Activated CD4-positive, alpha-beta T cell treated with anti-CD3 and anti-CD28 coated beads for 36 hours (primary cell): ENCODE measurements at regions not wholly inside any gene's neighbourhood (a gene's known extent, or its start where the extent isn't known, plus 50 kb on each side); places are given as distances from the start of the nearest gene placed in this dataset.
"Not testable (repeated sequence)": the region's sequence is repeated elsewhere in the genome, so short reads cannot be mapped to it uniquely, and the experiment has no call there.

Experiments
- ATAC-seq: fragments of 200-7000 bp; cut with Tn5 transposase; one replicate; pipeline ENCODE4 v1.10.0; 2021; ENCODE audit warnings: mild to moderate bottlenecking, moderate library complexity
- CTCF ChIA-PET: fragments of 350-600 bp; sonication (Branson Sonifier 250); formaldehyde crosslinking; loops from one replicate; lab custom pipeline; 2021; ENCODE audit warnings: antibody characterized with exemption; lab: Charles Lee
- POLR2A ChIA-PET: fragments of 350-600 bp; sonication (Branson Sonifier 250); formaldehyde crosslinking; loops from one replicate; lab custom pipeline; 2021; ENCODE audit warnings: antibody characterized with exemption, inconsistent platforms; lab: Charles Lee
- DNase-seq: peaks from one replicate; pipeline ENCODE4 v3.0.0-alpha.2; 2020
- H3K27ac Mint-ChIP-seq: one replicate; pipeline ENCODE4 v1.8.0; 2021; ENCODE audit warnings: mixed read lengths
- H3K27me3 Mint-ChIP-seq: one replicate; pipeline ENCODE4 v1.8.0; 2021; ENCODE audit warnings: mixed read lengths
- H3K36me3 Mint-ChIP-seq: one replicate; pipeline ENCODE4 v1.8.0; 2021; ENCODE audit warnings: low read depth, mixed read lengths
- H3K4me1 Mint-ChIP-seq: one replicate; pipeline ENCODE4 v1.8.0; 2021; ENCODE audit warnings: mixed read lengths
- H3K4me3 Mint-ChIP-seq: one replicate; pipeline ENCODE4 v1.8.0; 2021; ENCODE audit warnings: mild to moderate bottlenecking, moderate library complexity, mixed read lengths
- H3K9me3 Mint-ChIP-seq: one replicate; pipeline ENCODE4 v1.8.0; 2021; ENCODE audit warnings: low read depth, mixed read lengths
- intact Hi-C, 2 experiments: fragments of 100-400 bp; cut with DNase I in 1 of 2; cut with micrococcal nuclease in 1 of 2; formaldehyde crosslinking; loops; one replicate each; pipeline versions ENCODE4 v1.14.2 to v1.15.1; 2022 to 2024; cut with DNase I, micrococcal nuclease

- Mint-ChIP-seq H3K36me3 (no peaks in the 10 kb centered on the region), H3K4me3 (no peak overlapping the region), H3K27me3 (no peaks in the 10 kb centered on the region), H3K27ac (no peak overlapping the region), H3K9me3 (peaks cover 9% of the 10 kb centered on the region), H3K4me1 (no peaks in the 10 kb centered on the region)
- CTCF ChIA-PET, result no interaction called here
- POLR2A ChIA-PET, result no interaction called here
- ATAC-seq (no peak), DNase-seq (no peak)
- intact Hi-C loops, result no loop called here
Measured at GRCh38 chr7:53151496-53151895, 116.1 kb downstream of the POM121L12 start.

GRCh38 chr7:53187184-53187583, 151.8 kb downstream of the POM121L12 start:
- H3K27me3 Mint-ChIP-seq, H3K27ac Mint-ChIP-seq, H3K36me3 Mint-ChIP-seq, POLR2A ChIA-PET, intact Hi-C loops, DNase-seq, H3K9me3 Mint-ChIP-seq, H3K4me3 Mint-ChIP-seq, H3K4me1 Mint-ChIP-seq, CTCF ChIA-PET, ATAC-seq: not testable (repeated sequence)

- intact Hi-C loops, result no loop called here
- Mint-ChIP-seq H3K36me3 (no peaks in the 10 kb centered on the region), H3K9me3 (peaks cover 5% of the 10 kb centered on the region), H3K27ac (no peak overlapping the region), H3K27me3 (no peaks in the 10 kb centered on the region), H3K4me1 (no peaks in the 10 kb centered on the region), H3K4me3 (no peak overlapping the region)
- ChIA-PET POLR2A (no interaction called here), CTCF (no interaction called here)
- ATAC-seq (no peak), DNase-seq (no peak)
Measured at GRCh38 chr7:53191191-53191695, 155.8 kb downstream of the POM121L12 start.

- H3K36me3 Mint-ChIP-seq, result no peaks in the 10 kb centered on the region
- ChIA-PET CTCF (no interaction called here), POLR2A (no interaction called here)
- no peak overlapping the region for H3K4me3 Mint-ChIP-seq
- intact Hi-C loops, result no loop called here
- H3K9me3 Mint-ChIP-seq, result peaks cover 2% of the 10 kb centered on the region
- no peaks in the 10 kb centered on the region for H3K4me1 Mint-ChIP-seq
- no peak for DNase-seq
- no peaks in the 10 kb centered on the region for H3K27me3 Mint-ChIP-seq
- H3K27ac Mint-ChIP-seq, result no peak overlapping the region
- ATAC-seq, result no peak
Measured at GRCh38 chr7:53191836-53192443, 156.5 kb downstream of the POM121L12 start.

GRCh38 chr7:53205006-53205405, 169.6 kb downstream of the POM121L12 start:
- no peaks in the 10 kb centered on the region for H3K27me3 Mint-ChIP-seq
- POLR2A ChIA-PET, result no interaction called here
- DNase-seq (no peak), ATAC-seq (no peak)
- intact Hi-C loops, result no loop called here
- CTCF ChIA-PET, result no interaction called here
- no peaks in the 10 kb centered on the region for H3K36me3 Mint-ChIP-seq
- H3K27ac Mint-ChIP-seq, result no peak overlapping the region
- H3K9me3 Mint-ChIP-seq, result peaks cover 15% of the 10 kb centered on the region
- H3K4me3 Mint-ChIP-seq, result no peak overlapping the region
- no peaks in the 10 kb centered on the region for H3K4me1 Mint-ChIP-seq

GRCh38 chr7:53209129-53209528, 173.7 kb downstream of the POM121L12 start:
- ATAC-seq, result no peak
- no peak for DNase-seq
- Mint-ChIP-seq H3K27ac (no peak overlapping the region), H3K36me3 (no peaks in the 10 kb centered on the region), H3K9me3 (peaks cover 29% of the 10 kb centered on the region), H3K27me3 (no peaks in the 10 kb centered on the region), H3K4me1 (no peaks in the 10 kb centered on the region), H3K4me3 (no peak overlapping the region)
- CTCF ChIA-PET, result no interaction called here
- intact Hi-C loops, result no loop called here
- POLR2A ChIA-PET, result no interaction called here

- no peaks in the 10 kb centered on the region for H3K36me3 Mint-ChIP-seq
Measured at GRCh38 chr7:53214463-53214862, 179.0 kb downstream of the POM121L12 start.

GRCh38 chr7:53218730-53219504, 183.5 kb downstream of the POM121L12 start:
- peaks cover 33% of the 10 kb centered on the region for H3K9me3 Mint-ChIP-seq
- no peak overlapping the region for H3K27ac Mint-ChIP-seq
- peaks cover 2% of the 10 kb centered on the region for H3K27me3 Mint-ChIP-seq
- intact Hi-C loops, result no loop called here
- ChIA-PET POLR2A (no interaction called here), CTCF (no interaction called here)
- H3K4me3 Mint-ChIP-seq, result no peak overlapping the region
- ATAC-seq (no peak), DNase-seq (no peak)
- no peaks in the 10 kb centered on the region for H3K36me3 Mint-ChIP-seq
- no peaks in the 10 kb centered on the region for H3K4me1 Mint-ChIP-seq

More at GRCh38 chr7:53214463-53214862, 179.0 kb downstream of the POM121L12 start:
- no peaks in the 10 kb centered on the region for H3K4me1 Mint-ChIP-seq
- peaks cover 37% of the 10 kb centered on the region for H3K9me3 Mint-ChIP-seq
- no peak overlapping the region for H3K27ac Mint-ChIP-seq
- POLR2A ChIA-PET, result no interaction called here
- intact Hi-C loops, result loop anchor here in 1 of 2 experiments (5.0 kb wide), 1 partner anchor 48 kb away; no protein-coding TSS in a partner anchor
- CTCF ChIA-PET, result no interaction called here
- no peak overlapping the region for H3K4me3 Mint-ChIP-seq
- peaks cover 2% of the 10 kb centered on the region for H3K27me3 Mint-ChIP-seq
- DNase-seq, result no peak
- no peak for ATAC-seq

- CTCF ChIA-PET, result no interaction called here
- H3K36me3 Mint-ChIP-seq, result no peaks in the 10 kb centered on the region
Measured at GRCh38 chr7:53229202-53229601, 193.8 kb downstream of the POM121L12 start.

GRCh38 chr7:53237344-53237913, 202.0 kb downstream of the POM121L12 start:
- no peaks in the 10 kb centered on the region for H3K4me1 Mint-ChIP-seq
- DNase-seq, result no peak
- no peak for ATAC-seq
- peaks cover 15% of the 10 kb centered on the region for H3K9me3 Mint-ChIP-seq
- ChIA-PET CTCF (no interaction called here), POLR2A (no interaction called here)
- H3K4me3 Mint-ChIP-seq, result no peak overlapping the region
- intact Hi-C loops, result no loop called here
- no peaks in the 10 kb centered on the region for H3K27me3 Mint-ChIP-seq
- H3K36me3 Mint-ChIP-seq, result no peaks in the 10 kb centered on the region
- no peak overlapping the region for H3K27ac Mint-ChIP-seq

More at GRCh38 chr7:53229202-53229601, 193.8 kb downstream of the POM121L12 start:
- POLR2A ChIA-PET, result no interaction called here
- intact Hi-C loops, result no loop called here
- no peaks in the 10 kb centered on the region for H3K27me3 Mint-ChIP-seq
- H3K9me3 Mint-ChIP-seq, result peaks cover 10% of the 10 kb centered on the region
- no peak overlapping the region for H3K4me3 Mint-ChIP-seq
- DNase-seq (no peak), ATAC-seq (no peak)
- H3K4me1 Mint-ChIP-seq, result no peaks in the 10 kb centered on the region
- H3K27ac Mint-ChIP-seq, result no peak overlapping the region

- no peaks in the 10 kb centered on the region for H3K27me3 Mint-ChIP-seq
- no peaks in the 10 kb centered on the region for H3K4me1 Mint-ChIP-seq
- intact Hi-C loops, result no loop called here
- peaks cover 15% of the 10 kb centered on the region for H3K9me3 Mint-ChIP-seq
- ChIA-PET CTCF (no interaction called here), POLR2A (no interaction called here)
- no peak overlapping the region for H3K4me3 Mint-ChIP-seq
- H3K36me3 Mint-ChIP-seq, result no peaks in the 10 kb centered on the region
- no peak for ATAC-seq
- DNase-seq, result no peak
- H3K27ac Mint-ChIP-seq, result no peak overlapping the region
Measured at GRCh38 chr7:53238021-53238605, 202.7 kb downstream of the POM121L12 start.
